NAMALWA (cell line): ENCODE measurements at regions not wholly inside any gene's neighbourhood (a gene's known extent, or its start where the extent isn't known, plus 50 kb on each side); places are given as distances from the start of the nearest gene placed in this dataset.

Experiments
- DNase-seq: peaks from one replicate; pipeline ENCODE4 v3.0.0-alpha.2; 2015; ENCODE audit warnings: low spot score

DNA sequence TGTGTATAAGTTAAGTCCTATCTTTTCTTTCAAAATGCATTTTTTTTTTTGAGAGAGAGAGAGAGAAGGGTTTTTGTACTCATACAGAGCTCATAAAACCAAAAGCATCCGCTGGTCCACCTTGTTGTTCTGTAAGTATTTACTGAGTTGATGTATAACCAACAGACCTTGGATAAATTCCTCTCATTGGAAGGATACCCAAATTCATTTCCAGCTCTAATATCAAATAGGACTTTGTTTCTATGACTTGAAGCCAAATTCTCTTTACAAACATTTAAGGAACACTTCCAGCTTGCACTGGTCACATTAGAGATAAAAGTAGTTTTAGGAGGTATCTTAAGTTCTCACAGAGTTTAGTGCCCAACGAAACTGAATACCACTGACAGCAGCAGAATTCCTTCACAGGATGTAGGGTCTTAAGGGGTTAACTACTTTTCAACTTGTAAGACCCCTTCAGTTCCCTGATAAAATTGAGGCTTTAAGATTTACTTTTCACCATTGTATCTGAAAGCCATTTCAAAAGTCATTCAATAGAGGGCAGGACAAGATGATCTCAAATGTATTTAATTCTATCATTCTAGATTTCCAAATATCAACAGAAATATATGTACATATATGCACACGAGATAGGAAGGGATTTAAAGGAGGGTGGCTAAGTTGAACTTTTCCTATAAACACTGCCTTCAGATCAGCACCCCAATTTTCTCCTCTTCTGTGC lies 1398.5 kb upstream of the CELF4 start:
- DNase-seq: no peak

DNA sequence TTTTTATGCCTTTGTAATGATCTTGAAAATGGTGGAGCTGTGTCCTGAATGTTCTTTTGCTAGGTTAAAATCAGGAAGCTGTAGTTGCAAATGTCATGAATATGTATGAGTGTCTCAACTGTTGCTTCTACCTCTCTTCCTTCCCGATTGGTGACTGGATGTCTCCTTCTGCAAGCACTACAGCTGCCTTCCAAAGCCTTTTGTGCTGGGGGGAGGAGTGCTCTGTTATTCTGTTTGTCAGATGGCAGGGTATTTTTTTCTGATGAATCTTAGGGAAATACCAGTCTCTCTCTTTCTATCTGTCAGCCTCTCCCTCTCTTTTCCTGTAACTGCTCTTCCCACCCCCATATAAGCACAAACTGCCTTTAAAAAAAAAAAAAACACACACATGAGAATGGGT lies 1396.3 kb upstream of the CELF4 start:
- no peak for DNase-seq

DNA sequence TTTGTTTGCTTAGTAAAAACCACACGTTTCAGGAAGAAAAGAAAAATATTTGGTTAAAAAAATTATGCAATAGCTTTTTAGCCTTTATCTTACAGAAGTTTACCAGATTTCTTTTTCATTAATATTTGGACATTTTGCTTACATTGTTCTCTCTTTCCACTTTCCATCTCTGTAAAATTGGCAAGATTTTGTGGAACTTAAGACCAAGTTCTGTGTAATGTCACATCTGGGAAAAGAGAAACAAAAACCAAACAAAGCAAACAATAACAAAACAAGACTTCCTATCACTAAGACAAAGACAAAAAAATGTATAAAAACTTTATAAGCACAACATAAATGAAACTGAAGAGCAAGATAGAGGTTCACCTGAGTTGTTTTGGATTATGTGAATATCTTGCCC lies 1392.1 kb upstream of the CELF4 start:
- DNase-seq: no peak

DNA sequence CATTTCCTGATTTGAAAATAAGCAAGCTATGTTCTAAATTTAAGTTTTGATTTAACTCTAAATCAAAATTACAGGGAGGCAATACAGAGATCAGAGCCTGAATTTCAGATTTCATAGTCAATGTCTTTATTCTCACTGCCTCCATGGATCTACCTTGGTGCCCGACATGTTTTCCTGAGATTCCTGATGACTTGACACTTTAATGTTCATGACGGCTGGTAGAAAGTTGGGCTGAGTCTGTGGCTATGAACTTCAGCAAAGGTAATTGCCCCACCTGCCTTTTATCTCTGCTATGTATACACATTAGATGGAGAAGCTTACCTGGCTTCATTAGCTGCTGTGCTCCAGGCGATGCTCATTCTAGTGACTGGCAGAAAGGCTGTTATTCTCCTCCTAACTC lies 1390.5 kb upstream of the CELF4 start:
- DNase-seq: no peak

DNA sequence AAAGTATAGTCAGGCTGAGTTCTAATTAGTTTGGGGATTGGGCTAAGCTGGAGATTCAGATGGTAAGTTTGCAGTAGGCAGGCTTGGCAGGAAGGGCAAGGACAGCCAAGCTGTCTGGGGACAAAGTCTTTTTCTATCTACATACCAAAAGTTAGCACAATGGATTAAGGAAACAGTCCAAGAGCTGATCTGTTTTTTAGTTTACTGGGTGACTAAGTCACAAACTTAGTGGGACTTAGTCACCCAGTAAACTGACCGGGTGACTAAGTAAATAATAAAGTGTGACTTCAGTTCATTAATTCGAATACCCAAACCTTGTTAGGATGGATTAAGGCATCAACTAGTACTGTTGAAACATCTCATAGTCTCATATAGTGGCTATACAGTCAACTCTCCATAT lies 1386.0 kb upstream of the CELF4 start:
- DNase-seq: no peak

DNA sequence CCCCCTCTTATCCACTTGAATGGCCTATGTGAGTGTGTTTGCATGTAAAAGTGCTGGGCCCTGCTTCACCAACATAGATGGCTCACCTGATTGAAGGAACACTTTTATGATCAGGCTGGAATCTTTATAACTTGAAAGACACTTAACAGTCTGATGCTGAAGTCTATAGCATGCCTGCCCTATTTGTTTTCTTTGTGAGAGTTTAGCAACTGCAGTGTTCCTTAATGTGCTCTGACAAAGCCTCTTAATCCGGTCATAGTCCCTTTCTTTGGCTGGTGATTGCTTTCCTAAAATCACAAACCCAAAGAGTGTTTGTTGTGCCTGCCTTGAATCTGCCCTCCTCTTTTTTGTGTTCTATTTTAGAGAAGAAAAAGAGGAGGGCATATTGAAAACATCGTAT lies 1382.8 kb upstream of the CELF4 start:
- DNase-seq: no peak

DNA sequence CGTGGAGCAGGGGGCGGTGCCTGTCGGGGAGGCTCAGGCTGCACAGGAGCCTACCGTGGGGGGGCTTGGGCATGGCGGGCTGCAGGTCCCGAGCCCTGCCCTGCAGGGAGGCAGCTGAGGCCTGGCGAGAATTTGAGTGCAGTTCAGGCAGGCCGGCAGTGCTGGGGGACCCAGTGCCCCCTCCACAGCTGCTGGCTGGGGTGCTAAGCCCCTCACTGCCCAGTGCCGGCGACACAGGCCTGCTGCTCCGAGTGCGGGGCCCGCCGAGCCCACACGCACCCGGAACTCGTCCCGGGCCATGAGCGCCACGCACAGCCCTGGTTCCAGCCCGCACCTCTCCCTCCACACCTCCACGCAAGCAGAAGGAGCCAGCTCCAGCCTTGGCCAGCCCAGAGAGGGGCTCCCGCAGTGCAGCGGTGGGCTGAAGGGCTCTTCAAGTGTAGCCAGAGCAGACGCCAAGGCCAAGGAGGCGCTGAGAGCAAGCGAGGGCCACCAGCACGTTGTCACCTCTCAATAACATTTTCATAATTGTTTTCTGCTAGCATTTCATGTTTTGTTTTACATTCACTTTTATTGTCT lies 1378.9 kb upstream of the CELF4 start:
- DNase-seq: no peak

DNA sequence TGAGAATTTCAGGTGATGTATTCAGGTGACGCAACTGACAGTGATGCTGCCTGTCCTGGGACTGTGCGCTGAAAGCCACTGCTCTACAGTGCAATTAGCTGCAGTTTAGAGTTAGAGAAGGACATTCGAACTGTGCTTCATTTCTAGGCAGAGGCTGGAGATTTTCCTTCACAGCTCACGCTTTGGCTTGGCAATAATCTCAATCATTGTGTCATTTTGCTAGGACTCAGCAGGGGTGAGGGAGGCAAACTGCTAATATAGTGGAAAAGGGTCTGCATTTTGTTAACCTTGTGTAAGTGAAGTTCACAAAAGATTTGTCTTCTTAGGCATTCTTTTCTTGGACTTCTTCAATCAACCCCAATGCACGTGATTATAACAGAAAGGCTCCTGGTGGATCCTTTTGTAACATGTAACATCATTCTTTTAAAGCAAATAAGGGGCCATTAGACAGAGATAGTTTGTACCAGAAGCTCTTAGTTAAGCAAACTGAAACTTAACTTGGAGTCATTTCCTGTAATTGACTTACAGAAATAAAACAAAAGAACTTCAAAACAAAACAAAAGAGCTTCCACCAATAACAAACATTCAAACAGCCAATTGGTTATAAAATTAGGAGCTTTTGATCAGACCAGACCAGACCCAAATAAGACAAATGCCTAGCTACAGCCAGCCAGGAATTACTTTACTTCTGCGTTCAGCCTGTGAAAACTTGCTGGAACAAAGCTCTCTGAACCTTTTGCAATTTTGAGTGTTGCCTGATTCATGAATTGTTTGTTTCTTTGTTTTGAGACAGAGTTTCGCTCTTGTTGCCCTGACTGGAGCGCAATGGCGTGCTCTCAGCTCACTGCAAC lies 1376.3 kb upstream of the CELF4 start:
- DNase-seq: no peak

DNA sequence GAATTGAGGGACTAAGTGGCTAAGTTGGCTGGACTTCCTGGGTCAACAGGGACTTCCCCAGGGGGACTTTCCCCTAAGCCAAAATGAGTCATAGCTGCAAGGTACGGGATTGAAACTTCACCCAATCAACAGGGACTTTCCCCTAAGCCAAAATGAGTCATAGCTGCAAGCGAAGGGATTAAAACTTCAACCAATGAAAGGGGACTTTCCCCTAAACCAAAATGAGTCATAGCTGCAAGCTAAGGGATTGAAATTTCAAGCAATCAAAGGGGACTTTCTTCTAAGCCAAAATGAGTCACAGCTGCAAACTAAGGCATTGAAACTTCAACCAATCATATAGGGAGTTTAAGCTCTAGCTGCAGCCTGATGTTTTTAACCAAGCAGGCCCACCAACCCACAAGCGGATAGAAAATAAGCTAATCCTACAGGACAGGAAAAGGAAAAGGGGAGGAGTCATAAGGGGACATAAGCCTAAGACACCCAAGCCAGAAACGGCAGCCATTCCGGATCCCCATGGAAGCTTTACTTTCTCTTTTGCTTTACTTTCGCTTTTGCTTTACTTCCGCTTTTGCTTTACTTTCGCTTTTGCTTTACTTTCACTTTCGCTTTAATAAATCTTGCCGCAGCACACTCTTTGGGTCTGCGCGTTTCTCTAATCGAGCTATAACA lies 1375.4 kb upstream of the CELF4 start:
- peak; percentile 71 for DNase-seq

DNA sequence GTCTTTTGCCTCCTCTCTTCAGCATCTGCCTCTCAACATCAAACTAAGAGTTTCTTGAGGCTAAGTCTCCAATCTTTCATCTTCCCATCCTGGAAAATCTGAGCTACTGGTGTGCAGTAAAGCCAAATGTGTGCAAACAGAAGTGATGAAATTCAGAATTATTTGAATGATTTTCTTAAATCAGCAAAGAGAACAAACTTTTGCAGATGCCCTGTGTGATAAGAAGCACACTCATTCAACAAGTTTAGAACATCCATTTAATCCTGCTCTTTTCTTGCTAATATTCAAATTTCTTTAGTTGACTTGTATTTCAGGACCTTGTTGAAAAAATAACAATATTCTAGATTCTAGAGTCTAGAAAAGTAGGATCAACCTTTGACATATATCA lies 1374.9 kb upstream of the CELF4 start:
- no peak for DNase-seq

DNA sequence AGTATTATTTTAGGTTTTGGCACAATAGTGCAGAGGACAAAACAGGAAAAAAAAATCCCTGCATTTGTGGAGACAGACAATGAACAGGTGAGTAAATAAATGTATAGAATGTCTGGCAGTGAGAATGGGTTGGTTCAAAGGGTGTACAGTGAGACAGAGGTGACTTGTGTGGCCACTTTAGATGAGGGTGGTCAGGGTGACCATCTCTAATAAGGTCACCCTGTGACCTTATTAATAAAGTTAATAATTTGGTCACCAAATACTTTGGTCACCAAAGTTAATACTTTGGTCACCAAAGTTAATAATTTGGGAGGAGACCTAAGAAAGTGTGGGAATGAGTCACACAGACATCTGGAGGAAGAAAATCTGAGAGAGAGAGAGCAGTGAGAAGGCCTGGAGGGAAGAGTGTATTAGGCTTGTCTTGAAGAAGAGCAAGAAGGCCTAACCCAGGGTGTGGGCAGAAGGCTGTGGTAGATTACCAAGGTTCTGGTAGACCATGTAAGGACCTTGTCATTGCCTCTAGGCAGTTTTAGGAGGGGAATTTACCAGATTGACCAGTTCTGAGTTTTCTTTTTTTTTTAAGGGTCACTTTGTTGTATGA lies 1368.4 kb upstream of the CELF4 start:
- DNase-seq: no peak

DNA sequence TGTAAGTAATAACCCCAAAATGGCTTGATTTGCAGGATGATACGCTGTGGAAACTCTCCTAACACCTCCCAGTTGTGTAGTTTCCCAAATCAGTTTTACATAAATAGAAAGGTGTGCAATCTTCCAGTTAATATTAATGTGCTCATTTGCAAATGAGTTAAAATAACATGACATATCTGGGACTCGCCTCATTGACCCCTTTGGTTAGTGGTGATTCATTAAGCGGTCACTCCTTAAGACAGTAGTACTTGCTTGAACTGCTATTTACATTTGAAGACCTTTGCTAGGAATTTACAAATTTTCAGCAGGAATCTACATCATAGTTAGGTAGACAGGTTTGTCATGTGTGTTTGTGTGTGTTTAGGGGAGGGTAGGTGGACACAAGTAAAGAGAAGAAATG lies 1367.7 kb upstream of the CELF4 start:
- no peak for DNase-seq

DNA sequence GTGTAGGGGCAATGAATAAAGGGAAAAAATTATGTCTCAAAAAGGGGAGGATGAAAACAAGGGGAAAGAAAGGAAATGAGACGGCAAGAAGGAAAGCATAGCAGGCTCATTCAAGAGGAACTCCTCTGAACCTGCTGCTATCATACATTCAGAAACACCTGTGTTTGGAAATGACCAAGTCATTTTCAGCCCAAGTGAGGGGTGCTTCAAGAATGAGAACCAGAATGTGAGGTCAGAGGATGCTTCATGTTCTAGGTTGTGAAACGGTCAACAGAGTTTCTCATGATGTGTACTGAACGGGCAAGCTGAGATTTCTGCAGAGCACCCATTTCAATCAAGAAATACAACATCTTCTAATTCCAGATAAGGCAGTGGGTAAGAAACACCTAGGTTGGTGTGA lies 1367.2 kb upstream of the CELF4 start:
- DNase-seq: no peak

DNA sequence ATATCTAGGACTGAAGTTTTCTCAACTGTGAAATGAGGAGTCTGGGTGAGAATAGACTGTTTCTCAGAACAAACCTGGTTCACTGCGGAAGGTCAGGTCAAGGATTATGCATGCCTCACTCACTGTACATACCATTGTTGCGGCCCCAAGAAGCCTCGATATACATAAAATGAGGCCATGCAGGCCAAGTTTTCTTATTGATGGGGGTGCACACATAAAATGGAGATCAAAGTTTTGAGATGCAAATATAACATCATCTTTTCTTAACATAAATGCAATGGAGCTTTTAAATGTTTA lies 1366.1 kb upstream of the CELF4 start:
- DNase-seq: no peak

DNA sequence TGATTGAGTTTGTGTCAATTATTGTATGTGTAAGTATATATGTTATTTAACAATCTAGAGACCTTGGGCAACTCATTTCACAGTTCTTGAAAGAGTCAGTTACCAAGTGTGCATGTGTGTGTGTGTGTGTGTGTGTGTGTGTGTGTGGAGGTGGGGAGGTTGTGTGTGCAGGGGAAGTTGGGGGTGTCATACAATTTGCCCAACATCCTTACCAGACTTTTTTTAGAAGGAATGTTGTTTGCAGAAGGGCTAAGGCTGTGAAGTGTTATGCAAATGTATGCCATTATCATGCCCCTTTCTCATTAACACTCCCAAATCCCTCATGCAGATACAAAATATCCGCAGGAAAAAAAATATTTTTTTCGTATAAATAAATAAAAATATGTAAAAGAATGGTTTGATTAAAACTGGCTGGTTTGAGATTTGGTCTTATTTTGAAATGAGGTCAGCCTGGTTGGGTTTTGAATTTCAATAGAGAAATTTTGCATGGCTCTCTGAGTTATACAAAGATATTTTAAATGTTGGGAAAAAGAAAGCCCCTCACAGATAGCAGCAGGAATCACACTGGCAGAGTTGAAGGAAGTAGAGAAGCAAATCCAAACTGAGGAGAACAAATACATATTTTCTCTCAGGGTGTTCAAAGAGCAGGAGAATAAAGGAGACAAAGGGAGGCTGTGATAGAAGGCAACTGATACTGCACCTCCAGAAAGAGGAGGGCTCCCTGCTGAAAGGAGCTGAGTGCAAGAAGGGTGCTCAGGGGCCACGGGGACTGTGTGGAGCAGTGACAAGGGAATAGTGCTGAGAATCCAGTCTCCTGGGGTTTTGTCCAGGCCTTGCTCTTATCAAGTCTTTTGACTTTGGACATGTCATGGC lies 1365.5 kb upstream of the CELF4 start:
- no peak for DNase-seq

DNA sequence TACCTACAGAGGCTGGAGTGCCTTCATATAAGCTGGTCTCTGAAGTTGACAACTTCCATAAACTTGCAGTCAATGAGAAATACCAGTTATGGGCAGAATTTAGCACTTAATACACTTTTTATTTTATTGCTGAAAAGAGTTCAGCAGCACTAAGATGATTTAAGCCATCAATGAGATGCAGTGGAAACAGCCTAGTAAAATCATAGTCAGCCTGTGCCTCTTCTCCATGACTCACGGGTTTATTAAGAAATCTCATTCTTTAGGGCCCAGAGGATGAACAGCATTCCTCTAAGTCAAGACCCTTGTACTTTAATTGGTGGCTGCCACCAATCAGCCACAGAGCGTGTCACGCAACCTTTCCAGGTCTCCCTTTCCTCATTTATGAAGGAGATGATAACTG lies 1357.9 kb upstream of the CELF4 start:
- DNase-seq: no peak

DNA sequence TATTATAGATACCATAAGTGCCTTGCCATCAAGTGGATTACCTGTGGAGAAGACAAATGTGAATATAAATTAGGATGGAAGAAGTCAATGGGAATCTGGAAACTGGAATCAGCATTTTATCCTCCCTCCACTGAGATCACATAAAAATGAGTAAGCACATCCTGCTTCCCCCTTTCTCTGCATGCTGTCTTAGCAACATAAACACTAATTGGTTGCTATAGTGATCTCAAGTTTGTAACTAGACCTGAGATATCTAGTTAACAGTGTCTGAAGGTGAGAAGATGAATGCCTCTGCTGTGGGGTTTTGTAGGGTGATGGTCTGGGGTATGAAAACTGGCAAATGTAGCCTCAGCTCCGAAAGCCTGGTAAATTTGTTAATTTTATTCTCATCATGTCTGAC lies 1357.5 kb upstream of the CELF4 start:
- no peak for DNase-seq

DNA sequence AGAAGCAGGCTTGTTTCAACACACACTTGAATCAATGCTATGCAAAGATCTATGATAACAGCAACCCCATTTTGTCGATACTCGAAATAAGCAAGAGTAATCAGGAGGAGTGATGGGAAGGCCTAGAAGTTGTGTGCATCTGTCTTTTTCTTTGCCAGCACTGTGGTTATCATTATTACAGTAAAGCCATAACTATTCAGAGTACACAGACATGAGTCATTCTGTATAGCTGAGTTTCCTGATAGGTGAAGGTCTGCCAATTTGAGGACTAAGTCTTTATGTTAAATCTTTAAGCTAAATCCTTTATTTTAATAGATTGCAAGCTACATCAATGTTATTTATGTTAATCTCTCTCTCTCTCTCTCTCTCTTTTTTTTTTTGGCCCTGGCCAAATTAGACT lies 1344.4 kb upstream of the CELF4 start:
- no peak for DNase-seq

DNA sequence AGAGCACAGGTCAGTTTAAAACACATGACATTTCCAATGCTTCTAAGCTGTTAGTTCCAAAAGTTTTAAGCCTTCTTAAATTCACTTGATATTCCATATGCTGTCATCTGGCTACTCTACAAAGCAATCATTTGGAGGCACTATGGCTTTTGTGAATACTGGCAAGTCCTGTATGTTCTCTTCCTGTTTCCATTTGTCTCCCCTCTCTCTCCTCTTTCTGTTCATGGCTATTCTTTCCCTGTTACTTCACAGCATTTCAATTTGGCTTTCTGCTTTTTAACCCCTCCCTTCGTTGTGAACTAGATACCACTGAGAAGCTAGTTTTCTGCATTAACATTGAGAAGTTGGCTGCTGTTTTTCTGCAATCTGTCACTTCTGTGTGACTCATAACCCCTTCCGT lies 1337.2 kb upstream of the CELF4 start:
- no peak for DNase-seq

DNA sequence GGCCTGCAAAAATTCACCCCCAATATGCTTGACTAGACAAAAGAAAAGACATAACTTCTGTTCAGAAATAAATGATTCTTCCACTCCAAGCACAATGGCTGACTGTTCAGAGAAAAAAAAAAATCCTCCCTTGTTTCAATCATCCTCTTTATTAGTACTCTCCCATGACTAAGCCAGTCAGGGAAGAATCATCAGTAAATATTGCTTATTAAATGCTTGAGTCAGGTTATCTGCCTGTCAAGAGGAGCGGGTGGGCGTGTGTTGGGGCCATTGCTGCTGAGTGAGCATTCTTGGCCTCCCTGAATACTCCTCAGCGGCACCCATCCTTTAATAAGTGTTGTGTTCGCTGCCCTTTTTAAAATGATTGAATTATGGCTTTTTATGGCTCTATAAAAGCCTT lies 1334.8 kb upstream of the CELF4 start:
- DNase-seq: no peak

DNA sequence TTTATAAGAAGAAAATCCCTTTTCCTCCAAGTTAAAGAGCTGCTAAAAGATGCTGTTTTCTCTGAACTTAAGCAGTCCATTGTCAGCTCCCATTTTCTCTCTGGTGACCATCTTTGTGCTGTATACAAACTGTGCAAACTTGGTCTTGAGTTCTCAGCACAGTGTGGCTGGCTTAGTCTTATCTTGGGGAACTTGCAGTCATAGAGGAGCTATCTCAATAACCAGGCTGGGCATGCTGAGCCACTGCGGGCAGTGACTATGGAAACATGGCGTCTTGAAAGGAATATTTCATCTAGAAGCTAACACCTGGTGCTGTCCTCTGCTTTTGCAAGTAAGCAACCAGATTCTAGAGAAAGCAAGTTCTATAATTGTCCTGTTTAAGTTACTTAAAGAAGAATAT lies 1334.4 kb upstream of the CELF4 start:
- no peak for DNase-seq

DNA sequence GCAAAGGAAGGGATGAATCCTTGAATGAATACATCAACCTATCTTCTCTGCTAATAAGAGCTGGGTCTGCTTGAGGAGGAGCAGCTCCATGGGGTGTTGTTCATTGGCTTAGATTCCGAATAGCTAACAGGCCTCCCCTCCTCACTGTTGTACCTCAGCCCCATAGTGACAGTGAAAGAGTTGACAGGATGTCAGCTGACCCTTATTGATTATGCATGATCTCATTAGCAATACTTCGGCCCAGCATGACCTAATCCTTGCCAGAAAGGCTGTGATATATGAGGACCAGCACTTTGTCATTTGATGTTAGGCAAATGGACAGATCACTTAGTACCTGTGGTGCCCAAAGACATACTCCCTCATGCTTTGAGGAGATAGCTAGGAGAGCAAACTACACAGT lies 1333.7 kb upstream of the CELF4 start:
- DNase-seq: no peak
